ENCODE measurements at regions not wholly inside any gene's neighbourhood (a gene's known extent, or its start where the extent isn't known, plus 50 kb on each side); places are given as distances from the start of the nearest gene placed in this dataset.

DNA sequence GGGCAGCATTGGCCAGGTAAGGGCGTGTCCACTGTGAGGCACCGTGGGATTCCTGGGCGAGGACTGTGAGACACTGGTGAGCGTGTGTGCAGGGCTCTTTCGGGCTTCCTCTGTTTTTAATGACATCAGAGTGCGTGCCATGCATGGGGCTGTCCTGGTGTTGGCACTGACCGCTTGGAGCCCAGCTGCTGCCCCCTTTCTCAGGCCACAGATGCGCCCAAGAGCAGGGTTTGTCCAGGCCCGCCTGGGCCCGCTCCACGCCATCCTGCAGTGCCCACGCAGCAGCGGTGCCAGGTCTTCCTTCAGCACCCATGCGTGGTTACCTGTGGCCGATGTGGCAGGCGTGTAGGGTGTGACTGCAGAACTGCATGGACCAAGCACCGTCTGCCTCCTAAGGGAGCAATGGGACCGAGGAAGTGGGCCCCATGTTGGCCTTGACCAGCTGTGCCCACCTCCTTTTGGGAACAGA lies 72.3 kb upstream of the SEPTIN5 start:
- BruUV-seq (replicated peaks), result no TSS peak

More for the DNA sequence above, 72.3 kb upstream of the SEPTIN5 start:
- no peak overlapping the region for H3K4me3 ChIP-seq (replicated peaks in 1 of 3; ENCODE audit: insufficient read depth in 1 of 3, low read depth in 1 of 3, low read length in 3 of 3)
- dilution Hi-C loops (cut with MboI; ENCODE audit: extremely low pct_ligation_motif_present, low sequenced_read_pairs), result no loop called here
- no peak overlapping the region for H3K9ac ChIP-seq (replicated peaks; ENCODE audit: extremely low read depth, insufficient read depth, low read length)
- no peaks in the 10 kb centered on the region for H3K36me3 ChIP-seq (ENCODE audit: control insufficient read depth in 2 of 2, extremely low read depth in 1 of 2, insufficient read depth in 2 of 2, low read length in 2 of 2)
- CTCF ChIA-PET, result interaction anchor here (0.6 to 2.3 kb wide), 5 partner anchors 12 to 162 kb away, joined by 3 to 12 read pairs (median 4); partner anchors contain the start of gene CDC45
- H3K27ac ChIP-seq (ENCODE audit: insufficient read depth, low read depth, low read length), result no peak overlapping the region
- TF ChIP-seq MYC (IDR thresholded peaks at IDR 0.05; ENCODE audit: low read depth, low read length) (no peak), POLR2A (IDR thresholded peaks at IDR 0.05; ENCODE audit: low read depth, low read length) (no peak), POLR2AphosphoS5 (IDR thresholded peaks at IDR 0.05; ENCODE audit: insufficient read depth, low read depth, low read length) (no peak), JUN (IDR thresholded peaks at IDR 0.05; ENCODE audit: borderline replicate concordance, insufficient read depth, insufficient read length, low read depth) (no peak), FOS (IDR thresholded peaks at IDR 0.05; ENCODE audit: borderline replicate concordance, insufficient read depth, low read length) (no peak), GATA2 (IDR thresholded peaks at IDR 0.05; ENCODE audit: insufficient read depth, insufficient read length, low read depth, low read length) (no peak), EZH2 (IDR thresholded peaks at IDR 0.05; ENCODE audit: borderline replicate concordance, low read depth, low read length, severe bottlenecking) (no peak)
- TF ChIP-seq, protein P1, sequence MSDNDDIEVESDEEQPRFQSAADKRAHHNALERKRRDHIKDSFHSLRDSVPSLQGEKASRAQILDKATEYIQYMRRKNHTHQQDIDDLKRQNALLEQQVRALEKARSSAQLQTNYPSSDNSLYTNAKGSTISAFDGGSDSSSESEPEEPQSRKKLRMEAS (IDR thresholded peaks at IDR 0.05; ENCODE audit: insufficient read depth, insufficient read length), result no peak
- TF ChIP-seq, protein P2, sequence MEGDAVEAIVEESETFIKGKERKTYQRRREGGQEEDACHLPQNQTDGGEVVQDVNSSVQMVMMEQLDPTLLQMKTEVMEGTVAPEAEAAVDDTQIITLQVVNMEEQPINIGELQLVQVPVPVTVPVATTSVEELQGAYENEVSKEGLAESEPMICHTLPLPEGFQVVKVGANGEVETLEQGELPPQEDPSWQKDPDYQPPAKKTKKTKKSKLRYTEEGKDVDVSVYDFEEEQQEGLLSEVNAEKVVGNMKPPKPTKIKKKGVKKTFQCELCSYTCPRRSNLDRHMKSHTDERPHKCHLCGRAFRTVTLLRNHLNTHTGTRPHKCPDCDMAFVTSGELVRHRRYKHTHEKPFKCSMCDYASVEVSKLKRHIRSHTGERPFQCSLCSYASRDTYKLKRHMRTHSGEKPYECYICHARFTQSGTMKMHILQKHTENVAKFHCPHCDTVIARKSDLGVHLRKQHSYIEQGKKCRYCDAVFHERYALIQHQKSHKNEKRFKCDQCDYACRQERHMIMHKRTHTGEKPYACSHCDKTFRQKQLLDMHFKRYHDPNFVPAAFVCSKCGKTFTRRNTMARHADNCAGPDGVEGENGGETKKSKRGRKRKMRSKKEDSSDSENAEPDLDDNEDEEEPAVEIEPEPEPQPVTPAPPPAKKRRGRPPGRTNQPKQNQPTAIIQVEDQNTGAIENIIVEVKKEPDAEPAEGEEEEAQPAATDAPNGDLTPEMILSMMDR (IDR thresholded peaks at IDR 0.05; ENCODE audit: extremely low read depth in 1 of 2, insufficient read depth in 1 of 2, low read depth in 1 of 2, low read length in 2 of 2), result no peak
- no peaks in the 10 kb centered on the region for H3K79me2 ChIP-seq (ENCODE audit: control insufficient read depth, insufficient read depth, low read length)
- no peaks in the 10 kb centered on the region for H3K4me1 ChIP-seq (ENCODE audit: control insufficient read depth, extremely low read depth, insufficient read depth, low read length)
- H4K20me1 ChIP-seq (replicated peaks; ENCODE audit: control insufficient read depth, extremely low read depth, insufficient read depth, low read length), result no peaks in the 10 kb centered on the region
- H3K9me3 ChIP-seq (replicated peaks; ENCODE audit: control insufficient read depth, insufficient read depth, low read length), result no peaks in the 10 kb centered on the region
- H3K27me3 ChIP-seq (ENCODE audit: control insufficient read depth in 2 of 2, insufficient read depth in 2 of 2, low read length in 2 of 2), result peaks cover 0 to 6% of the 10 kb centered on the region in 2 experiments
- H3K9me1 ChIP-seq (replicated peaks; ENCODE audit: control insufficient read depth, extremely low read depth, insufficient read depth, low read length), result no peaks in the 10 kb centered on the region
- DNase-seq (ENCODE audit: low read depth, low spot score) (no peak), FAIRE-seq (no peak)
- no peak overlapping the region for H3K4me2 ChIP-seq (ENCODE audit: insufficient read depth, low read length)
- POLR2A ChIA-PET, result no interaction called here
- no peak overlapping the region for H2AFZ ChIP-seq (ENCODE audit: low read depth, low read length)
- intact Hi-C loops (cut with micrococcal nuclease), result no loop called here
